GM12878 (cell line): ENCODE measurements at regions not wholly inside any gene's neighbourhood (a gene's known extent, or its start where the extent isn't known, plus 50 kb on each side); places are given as distances from the start of the nearest gene placed in this dataset.

Experiments used
- ATAC-seq: fragments of 200-7000 bp; cut with Tn5 transposase; 3 replicates; pipeline ENCODE4 v1.9.1; 2020; ENCODE audit warnings: mild to moderate bottlenecking, moderate library complexity
- BruUV-seq: library from RNA; stranded (reverse); fragments of 400-500 nt; replicated peaks from 2 replicates; lab custom pipeline; 2021; lab: Mats Ljungman, UMichigan
- CTCF ChIA-PET: fragments of 300-600 bp; sonication (Branson Sonifier 250); formaldehyde crosslinking; extraction: SDS; loops from one replicate; lab custom pipeline; 2021; ENCODE audit warnings: inconsistent platforms; lab: Yijun Ruan, JAX
- POLR2A ChIA-PET: fragments of 350-600 bp; formaldehyde crosslinking; extraction: SDS; loops from one replicate; lab custom pipeline; 2021; ENCODE audit warnings: inconsistent platforms; lab: Charles Lee
- RAD21 ChIA-PET: fragments of 300-600 bp; sonication (Branson Sonifier 250); formaldehyde crosslinking; loops from one replicate; lab custom pipeline; 2023; ENCODE audit warnings: antibody characterized with exemption; ENCODE audit not compliant: unreplicated experiment; lab: Charles Lee
- SMC1A ChIA-PET: fragments of 300-600 bp; sonication (Branson Sonifier 250); formaldehyde crosslinking; loops from one replicate; lab custom pipeline; 2023; ENCODE audit not compliant: unreplicated experiment, uncharacterized antibody; lab: Charles Lee
- DNase-seq: peaks from one replicate; pipeline ENCODE4 v3.0.0-alpha.2; 2011; ENCODE audit warnings: low read depth, low spot score
- FAIRE-seq: peaks from 3 replicates; lab custom pipeline; 2011; peaks lifted over from hg19 to GRCh38; lab: Jason Lieb, UNC
- H2AFZ ChIP-seq: 2 replicates; pipeline ENCODE4 v1.6.0; 2011; ENCODE audit warnings: low read depth, low read length, control low read depth; ENCODE audit not compliant: control insufficient read depth
- H3K27ac ChIP-seq: 2 replicates; pipeline ENCODE4 v1.5.1; 2011; ENCODE audit warnings: control low read depth; ENCODE audit not compliant: control insufficient read depth, insufficient read depth
- H3K27me3 ChIP-seq, 2 experiments: replicated peaks in 1 of 2; 2 replicates each; pipeline versions ENCODE4 v1.6.0 to v1.6.1; 2011; ENCODE audit warnings: low read length in 1 of 2; ENCODE audit not compliant: control insufficient read depth in 2 of 2, insufficient read depth in 2 of 2
- H3K36me3 ChIP-seq, 2 experiments: 2 replicates each; pipeline ENCODE4 v1.5.1; 2011; ENCODE audit warnings: low read length in 1 of 2; ENCODE audit not compliant: control insufficient read depth in 2 of 2, insufficient read depth in 2 of 2
- H3K4me1 ChIP-seq: 2 replicates; pipeline ENCODE4 v1.6.1; 2011; ENCODE audit warnings: mild to moderate bottlenecking, low read length, moderate library complexity, mixed read lengths; ENCODE audit not compliant: control insufficient read depth, insufficient read depth
- H3K4me2 ChIP-seq: 2 replicates; pipeline ENCODE4 v1.6.0; 2011; ENCODE audit warnings: control low read depth; ENCODE audit not compliant: control insufficient read depth, insufficient read depth
- H3K4me3 ChIP-seq: fragments of 200-600 bp; sonication (generic); 2 replicates; pipeline ENCODE4 v1.5.1; 2016
- H3K79me2 ChIP-seq: 2 replicates; pipeline ENCODE4 v1.6.0; 2011; ENCODE audit warnings: low read length; ENCODE audit not compliant: control insufficient read depth, insufficient read depth
- H3K9ac ChIP-seq: 2 replicates; pipeline ENCODE4 v1.8.0; 2011; ENCODE audit warnings: low read length, control low read depth, mixed read lengths; ENCODE audit not compliant: control insufficient read depth, insufficient read depth
- H3K9me3 ChIP-seq: replicated peaks from 3 replicates; pipeline ENCODE4 v1.5.1; 2011; ENCODE audit warnings: mild to moderate bottlenecking, low read length; ENCODE audit not compliant: control insufficient read depth, insufficient read depth
- H4K20me1 ChIP-seq: 2 replicates; pipeline ENCODE4 v1.6.0; 2011; ENCODE audit not compliant: control insufficient read depth, insufficient read depth
- CBX5 ChIP-seq: sonication (generic); IDR thresholded peaks from 2 replicates; pipeline ENCODE4 v1.6.1; 2016; ENCODE audit warnings: low read depth, moderate library complexity, mild to moderate bottlenecking, inconsistent platforms
- HCFC1 ChIP-seq: fragments of 150-350 bp; IDR thresholded peaks from 2 replicates; pipeline ENCODE4 v1.6.1; 2014; ENCODE audit warnings: low read length
- HDAC6 ChIP-seq: fragments of 200-600 bp; sonication (generic); IDR thresholded peaks from one replicate; pipeline ENCODE4 v1.8.0; 2017; ENCODE audit warnings: antibody characterized with exemption; ENCODE audit not compliant: unreplicated experiment
- MTA3 ChIP-seq: IDR thresholded peaks from 2 replicates; pipeline ENCODE4 v1.6.1; 2012; ENCODE audit warnings: low read length, inconsistent platforms, borderline replicate concordance
- NR2F1 ChIP-seq: fragments of 450-650 bp; conservative IDR thresholded peaks from 2 replicates; pipeline ENCODE4 v1.6.1; 2017; ENCODE audit warnings: mild to moderate bottlenecking
- RCOR1 ChIP-seq: conservative IDR thresholded peaks from 2 replicates; pipeline ENCODE4 v1.6.1; 2012; ENCODE audit warnings: low read depth, low read length, improper control_type of control experiment
- SREBF1 ChIP-seq: IDR thresholded peaks from 2 replicates; pipeline ENCODE4 v1.6.1; 2012; ENCODE audit warnings: mild to moderate bottlenecking, low read length
- SRF ChIP-seq, 2 experiments: IDR thresholded peaks; 2 replicates each; pipeline ENCODE4 v1.6.1; 2011; ENCODE audit warnings: low read depth in 2 of 2, low read length in 2 of 2, mild to moderate bottlenecking in 1 of 2, moderate library complexity in 1 of 2
- SUPT20H ChIP-seq: IDR thresholded peaks from 2 replicates; pipeline ENCODE4 v1.6.1; 2011; ENCODE audit warnings: low read depth, mild to moderate bottlenecking, low read length, moderate library complexity, borderline replicate concordance; ENCODE audit not compliant: control insufficient read depth
- TBL1XR1 ChIP-seq: IDR thresholded peaks from 2 replicates; pipeline ENCODE4 v1.6.1; 2012; ENCODE audit warnings: low read depth, low read length, improper control_type of control experiment
- TCF12 ChIP-seq: IDR thresholded peaks from 2 replicates; pipeline ENCODE4 v1.6.1; 2011; ENCODE audit warnings: low read depth, mild to moderate bottlenecking, low read length
- TCF7 ChIP-seq: IDR thresholded peaks from 2 replicates; pipeline ENCODE4 v1.6.1; 2014; ENCODE audit warnings: antibody characterized with exemption, borderline replicate concordance
- YY1 ChIP-seq: IDR thresholded peaks from 2 replicates; pipeline ENCODE4 v1.6.1; 2011; ENCODE audit warnings: low read depth, mild to moderate bottlenecking, low read length
- WGBS: methylation state at CpG from one replicate; pipeline ENCODE4 v1.1.6; 2016; ENCODE audit warnings: low lambda C conversion rate; ENCODE audit not compliant: insufficient replicate concordance, insufficient coverage; ENCODE audit errors: missing lambda C conversion rate; 5-methylcytosine and 5-hydroxymethylcytosine counted together
- in situ Hi-C: fragments of 300-500 bp; cut with MboI; formaldehyde crosslinking; loops from 9 replicates; pipeline ENCODE4 v1.14.3; 2018; ENCODE audit warnings: mixed read lengths
- intact Hi-C: fragments of 100-400 bp; cut with micrococcal nuclease; formaldehyde crosslinking; loops from one replicate; pipeline ENCODE4 v1.14.2; 2022; ENCODE audit not compliant: unreplicated experiment
- TF ChIP-seq, protein P1 (sequence below): fragments of 450-650 bp; formaldehyde crosslinking; IDR thresholded peaks from 2 replicates; pipeline ENCODE4 v1.4.0; 2022; ENCODE audit warnings: mild to moderate bottlenecking, moderate library complexity
- TF ChIP-seq, protein P2 (sequence below): fragments of 450-650 bp; IDR thresholded peaks from 2 replicates; pipeline ENCODE4 v1.6.1; 2017; ENCODE audit warnings: borderline replicate concordance
- TF ChIP-seq, protein P3 (sequence below): fragments of 450-650 bp; IDR thresholded peaks from 2 replicates; pipeline ENCODE4 v1.6.1; 2018; ENCODE audit warnings: mild to moderate bottlenecking, low read depth, moderate library complexity; ENCODE audit not compliant: partially characterized antibody
- TF ChIP-seq, protein P4 (sequence below): IDR thresholded peaks from 2 replicates; pipeline ENCODE4 v1.6.1; 2012; ENCODE audit warnings: low read depth, low read length, improper control_type of control experiment
- TF ChIP-seq, protein P5 (sequence below): IDR thresholded peaks from 2 replicates; pipeline ENCODE4 v1.6.1; 2012; ENCODE audit warnings: low read depth, low read length, improper control_type of control experiment

DNA sequence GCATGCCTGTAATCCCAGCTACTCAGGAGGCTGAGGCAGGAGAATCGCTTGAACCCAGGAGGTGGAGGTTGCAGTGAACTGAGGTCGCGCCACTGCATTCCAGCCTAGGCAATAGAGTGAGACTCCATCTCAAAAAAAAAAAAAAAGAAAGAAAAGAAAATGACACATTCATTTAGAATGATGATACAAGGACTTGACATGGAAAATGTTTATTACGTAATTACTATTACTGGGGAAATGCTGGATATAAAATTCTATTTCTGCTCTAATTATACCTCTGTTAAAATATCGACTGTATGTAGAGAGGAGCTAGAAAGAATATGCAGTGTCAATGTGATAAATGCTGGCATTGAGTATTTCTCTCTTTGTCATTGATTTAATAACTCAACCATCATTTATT, 54.7 kb upstream of the CTPS1 start:
- ATAC-seq, result no peak
- no peak overlapping the region for H3K4me2 ChIP-seq
- no peaks in the 10 kb centered on the region for H3K9me3 ChIP-seq
- H4K20me1 ChIP-seq, result no peaks in the 10 kb centered on the region
- H3K27ac ChIP-seq, result no peak overlapping the region
- in situ Hi-C loops (no loop called here), intact Hi-C loops (no loop called here)
- no peak overlapping the region for H3K4me3 ChIP-seq
- no peak overlapping the region for H3K9ac ChIP-seq
- ChIA-PET RAD21 (no interaction called here), POLR2A (no interaction called here), SMC1A (interaction anchor here (0.7 kb wide), 1 partner anchor 21 kb away, joined by 3 read pairs; no protein-coding TSS in a partner anchor), CTCF (no interaction called here)
- no peak for FAIRE-seq
- 62% methylated on average over 5 of the region's 5 CpGs for WGBS
- BruUV-seq, result no TSS peak
- TF ChIP-seq TBL1XR1 (no peak), TCF12 (no peak), CBX5 (no peak), HDAC6 (no peak), RCOR1 (no peak), SREBF1 (no peak), SRF (IDR thresholded peaks at IDR 0.05; ENCODE audit: low read depth in 2 of 2, low read length in 2 of 2) (no peak), YY1 (no peak), MTA3 (no peak), HCFC1 (no peak), TCF7 (no peak), NR2F1 (no peak), SUPT20H (no peak)
- TF ChIP-seq, protein P1, sequence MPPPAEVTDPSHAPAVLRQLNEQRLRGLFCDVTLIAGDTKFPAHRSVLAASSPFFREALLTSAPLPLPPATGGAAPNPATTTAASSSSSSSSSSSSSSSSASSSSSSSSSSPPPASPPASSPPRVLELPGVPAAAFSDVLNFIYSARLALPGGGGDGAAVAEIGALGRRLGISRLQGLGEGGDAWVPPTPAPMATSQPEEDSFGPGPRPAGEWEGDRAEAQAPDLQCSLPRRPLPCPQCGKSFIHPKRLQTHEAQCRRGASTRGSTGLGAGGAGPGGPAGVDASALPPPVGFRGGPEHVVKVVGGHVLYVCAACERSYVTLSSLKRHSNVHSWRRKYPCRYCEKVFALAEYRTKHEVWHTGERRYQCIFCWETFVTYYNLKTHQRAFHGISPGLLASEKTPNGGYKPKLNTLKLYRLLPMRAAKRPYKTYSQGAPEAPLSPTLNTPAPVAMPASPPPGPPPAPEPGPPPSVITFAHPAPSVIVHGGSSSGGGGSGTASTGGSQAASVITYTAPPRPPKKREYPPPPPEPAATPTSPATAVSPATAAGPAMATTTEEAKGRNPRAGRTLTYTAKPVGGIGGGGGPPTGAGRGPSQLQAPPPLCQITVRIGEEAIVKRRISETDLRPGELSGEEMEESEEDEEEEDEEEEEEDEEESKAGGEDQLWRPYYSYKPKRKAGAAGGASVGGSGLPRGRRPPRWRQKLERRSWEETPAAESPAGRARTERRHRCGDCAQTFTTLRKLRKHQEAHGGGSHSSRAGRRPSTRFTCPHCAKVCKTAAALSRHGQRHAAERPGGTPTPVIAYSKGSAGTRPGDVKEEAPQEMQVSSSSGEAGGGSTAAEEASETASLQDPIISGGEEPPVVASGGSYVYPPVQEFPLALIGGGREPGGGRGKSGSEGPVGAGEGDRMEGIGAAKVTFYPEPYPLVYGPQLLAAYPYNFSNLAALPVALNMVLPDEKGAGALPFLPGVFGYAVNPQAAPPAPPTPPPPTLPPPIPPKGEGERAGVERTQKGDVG (CRISPR knock-in tag), result no peak
- TF ChIP-seq, protein P2, sequence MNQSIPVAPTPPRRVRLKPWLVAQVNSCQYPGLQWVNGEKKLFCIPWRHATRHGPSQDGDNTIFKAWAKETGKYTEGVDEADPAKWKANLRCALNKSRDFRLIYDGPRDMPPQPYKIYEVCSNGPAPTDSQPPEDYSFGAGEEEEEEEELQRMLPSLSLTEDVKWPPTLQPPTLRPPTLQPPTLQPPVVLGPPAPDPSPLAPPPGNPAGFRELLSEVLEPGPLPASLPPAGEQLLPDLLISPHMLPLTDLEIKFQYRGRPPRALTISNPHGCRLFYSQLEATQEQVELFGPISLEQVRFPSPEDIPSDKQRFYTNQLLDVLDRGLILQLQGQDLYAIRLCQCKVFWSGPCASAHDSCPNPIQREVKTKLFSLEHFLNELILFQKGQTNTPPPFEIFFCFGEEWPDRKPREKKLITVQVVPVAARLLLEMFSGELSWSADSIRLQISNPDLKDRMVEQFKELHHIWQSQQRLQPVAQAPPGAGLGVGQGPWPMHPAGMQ, result no peak
- TF ChIP-seq, protein P3, sequence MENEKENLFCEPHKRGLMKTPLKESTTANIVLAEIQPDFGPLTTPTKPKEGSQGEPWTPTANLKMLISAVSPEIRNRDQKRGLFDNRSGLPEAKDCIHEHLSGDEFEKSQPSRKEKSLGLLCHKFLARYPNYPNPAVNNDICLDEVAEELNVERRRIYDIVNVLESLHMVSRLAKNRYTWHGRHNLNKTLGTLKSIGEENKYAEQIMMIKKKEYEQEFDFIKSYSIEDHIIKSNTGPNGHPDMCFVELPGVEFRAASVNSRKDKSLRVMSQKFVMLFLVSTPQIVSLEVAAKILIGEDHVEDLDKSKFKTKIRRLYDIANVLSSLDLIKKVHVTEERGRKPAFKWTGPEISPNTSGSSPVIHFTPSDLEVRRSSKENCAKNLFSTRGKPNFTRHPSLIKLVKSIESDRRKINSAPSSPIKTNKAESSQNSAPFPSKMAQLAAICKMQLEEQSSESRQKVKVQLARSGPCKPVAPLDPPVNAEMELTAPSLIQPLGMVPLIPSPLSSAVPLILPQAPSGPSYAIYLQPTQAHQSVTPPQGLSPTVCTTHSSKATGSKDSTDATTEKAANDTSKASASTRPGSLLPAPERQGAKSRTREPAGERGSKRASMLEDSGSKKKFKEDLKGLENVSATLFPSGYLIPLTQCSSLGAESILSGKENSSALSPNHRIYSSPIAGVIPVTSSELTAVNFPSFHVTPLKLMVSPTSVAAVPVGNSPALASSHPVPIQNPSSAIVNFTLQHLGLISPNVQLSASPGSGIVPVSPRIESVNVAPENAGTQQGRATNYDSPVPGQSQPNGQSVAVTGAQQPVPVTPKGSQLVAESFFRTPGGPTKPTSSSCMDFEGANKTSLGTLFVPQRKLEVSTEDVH, result no peak
- TF ChIP-seq, protein P4, sequence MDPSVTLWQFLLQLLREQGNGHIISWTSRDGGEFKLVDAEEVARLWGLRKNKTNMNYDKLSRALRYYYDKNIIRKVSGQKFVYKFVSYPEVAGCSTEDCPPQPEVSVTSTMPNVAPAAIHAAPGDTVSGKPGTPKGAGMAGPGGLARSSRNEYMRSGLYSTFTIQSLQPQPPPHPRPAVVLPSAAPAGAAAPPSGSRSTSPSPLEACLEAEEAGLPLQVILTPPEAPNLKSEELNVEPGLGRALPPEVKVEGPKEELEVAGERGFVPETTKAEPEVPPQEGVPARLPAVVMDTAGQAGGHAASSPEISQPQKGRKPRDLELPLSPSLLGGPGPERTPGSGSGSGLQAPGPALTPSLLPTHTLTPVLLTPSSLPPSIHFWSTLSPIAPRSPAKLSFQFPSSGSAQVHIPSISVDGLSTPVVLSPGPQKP, result no peak
- TF ChIP-seq, protein P5, sequence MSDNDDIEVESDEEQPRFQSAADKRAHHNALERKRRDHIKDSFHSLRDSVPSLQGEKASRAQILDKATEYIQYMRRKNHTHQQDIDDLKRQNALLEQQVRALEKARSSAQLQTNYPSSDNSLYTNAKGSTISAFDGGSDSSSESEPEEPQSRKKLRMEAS, result no peak
- DNase-seq, result no peak
- H3K4me1 ChIP-seq, result no peaks in the 10 kb centered on the region
- H3K79me2 ChIP-seq, result no peaks in the 10 kb centered on the region
- H3K36me3 ChIP-seq, result no peaks in the 10 kb centered on the region
- H3K27me3 ChIP-seq, result no peaks in the 10 kb centered on the region
- no peak overlapping the region for H2AFZ ChIP-seq
